OCI-LY1 (cell line): ENCODE measurements at regions not wholly inside any gene's neighbourhood (a gene's known extent, or its start where the extent isn't known, plus 50 kb on each side); places are given as distances from the start of the nearest gene placed in this dataset.

Experiments used
- EZH2 ChIP-seq: fragments of 200-600 bp; sonication (generic), shearing (Covaris generic); IDR thresholded peaks from 2 replicates; pipeline ENCODE4 v1.8.0; 2017; ENCODE audit warnings: borderline replicate concordance, mixed run types, mild to moderate bottlenecking, antibody characterized with exemption, low read length, moderate library complexity, mixed read lengths
- TF ChIP-seq, protein P1 (sequence below): fragments of 200-600 bp; sonication (generic), shearing (Covaris generic); IDR thresholded peaks from 2 replicates; pipeline ENCODE4 v1.5.1; 2017; ENCODE audit warnings: mild to moderate bottlenecking, antibody characterized with exemption, low read length, moderate library complexity, mixed read lengths

DNA sequence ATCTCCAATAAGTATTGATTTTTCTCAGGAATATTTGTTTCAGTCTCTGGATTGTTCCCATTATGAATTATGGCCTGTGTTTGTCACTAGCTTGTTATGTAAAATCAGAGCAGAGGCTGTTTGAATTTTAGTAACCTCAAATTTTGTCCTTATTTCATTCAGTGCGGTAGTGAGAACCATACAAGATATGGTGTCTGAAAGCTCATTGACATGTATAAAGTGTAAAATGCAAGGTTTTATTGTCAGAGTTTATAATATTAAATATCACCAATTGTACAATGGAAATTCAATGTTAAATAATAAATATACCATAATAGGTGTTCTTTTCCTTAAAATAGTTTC lies 353.3 kb upstream of the SYNCRIP start:
- TF ChIP-seq, protein P1, sequence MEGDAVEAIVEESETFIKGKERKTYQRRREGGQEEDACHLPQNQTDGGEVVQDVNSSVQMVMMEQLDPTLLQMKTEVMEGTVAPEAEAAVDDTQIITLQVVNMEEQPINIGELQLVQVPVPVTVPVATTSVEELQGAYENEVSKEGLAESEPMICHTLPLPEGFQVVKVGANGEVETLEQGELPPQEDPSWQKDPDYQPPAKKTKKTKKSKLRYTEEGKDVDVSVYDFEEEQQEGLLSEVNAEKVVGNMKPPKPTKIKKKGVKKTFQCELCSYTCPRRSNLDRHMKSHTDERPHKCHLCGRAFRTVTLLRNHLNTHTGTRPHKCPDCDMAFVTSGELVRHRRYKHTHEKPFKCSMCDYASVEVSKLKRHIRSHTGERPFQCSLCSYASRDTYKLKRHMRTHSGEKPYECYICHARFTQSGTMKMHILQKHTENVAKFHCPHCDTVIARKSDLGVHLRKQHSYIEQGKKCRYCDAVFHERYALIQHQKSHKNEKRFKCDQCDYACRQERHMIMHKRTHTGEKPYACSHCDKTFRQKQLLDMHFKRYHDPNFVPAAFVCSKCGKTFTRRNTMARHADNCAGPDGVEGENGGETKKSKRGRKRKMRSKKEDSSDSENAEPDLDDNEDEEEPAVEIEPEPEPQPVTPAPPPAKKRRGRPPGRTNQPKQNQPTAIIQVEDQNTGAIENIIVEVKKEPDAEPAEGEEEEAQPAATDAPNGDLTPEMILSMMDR: no peak
- no peak for TF ChIP-seq EZH2
